Peyer's patch (tissue), 4 donors: ENCODE measurements at regions not wholly inside any gene's neighbourhood (a gene's known extent, or its start where the extent isn't known, plus 50 kb on each side); places are given as distances from the start of the nearest gene placed in this dataset.

Experiments
- DNase-seq, 3 donors: peaks; one replicate each; pipeline ENCODE4 v3.0.0-alpha.2; 2017 to 2019
- H3K27ac ChIP-seq, 4 donors: fragments of 200-600 bp; sonication (generic); one replicate each; pipeline ENCODE4 v1.5.1; 2016 to 2019
- H3K27me3 ChIP-seq, 2 donors: fragments of 200-600 bp; sonication (generic); one replicate each; pipeline ENCODE4 v1.5.1; 2019
- H3K36me3 ChIP-seq, 3 donors: fragments of 200-600 bp; sonication (generic); one replicate each; pipeline ENCODE4 v1.5.1; 2016 to 2019
- H3K4me1 ChIP-seq, 4 donors: fragments of 200-600 bp; sonication (generic); one replicate each; pipeline ENCODE4 v1.5.1; 2016 to 2019
- H3K4me3 ChIP-seq, 4 donors: fragments of 200-600 bp; sonication (generic); 1 replicate in 3 of 4; 2 replicates in 1 of 4; pipeline ENCODE4 v1.5.1; 2016 to 2019; ENCODE audit warnings: mild to moderate bottlenecking in 1 of 4
- H3K9me3 ChIP-seq, 4 donors: fragments of 200-600 bp; sonication (generic); one replicate each; pipeline ENCODE4 v1.5.1; 2016 to 2019; ENCODE audit warnings: mild to moderate bottlenecking in 1 of 4
- CTCF ChIP-seq, 6 experiments: fragments of 450-650 bp in 4 of 6; fragments of 200-600 bp in 2 of 6; sonication (generic) in 1 of 6; IDR thresholded peaks; one replicate each; pipeline ENCODE4 v1.5.1; 2017 to 2019; ENCODE audit warnings: antibody characterized with exemption in 6 of 6, mild to moderate bottlenecking in 3 of 6, moderate library complexity in 1 of 6
- POLR2A ChIP-seq, 2 donors: fragments of 450-650 bp; IDR thresholded peaks; one replicate each; pipeline ENCODE4 v1.5.1; 2017; ENCODE audit warnings: antibody characterized with exemption in 2 of 2, mild to moderate bottlenecking in 2 of 2, moderate library complexity in 2 of 2

GRCh38 chr16:51508490-51509212 is 357.6 kb upstream of the SALL1 start:
- TF ChIP-seq CTCF (IDR thresholded peaks at IDR 0.05) (no peak), POLR2A (IDR thresholded peaks at IDR 0.05) (no peak)
- H3K27ac ChIP-seq = no peak overlapping the region
- no peak for DNase-seq
- H3K36me3 ChIP-seq = no peaks in the 10 kb centered on the region
- H3K27me3 ChIP-seq = no peaks in the 10 kb centered on the region
- H3K4me1 ChIP-seq = no peaks in the 10 kb centered on the region
- no peaks in the 10 kb centered on the region for H3K9me3 ChIP-seq
- no peak overlapping the region for H3K4me3 ChIP-seq

- no peak for DNase-seq
- H3K27ac ChIP-seq = no peak overlapping the region
- H3K4me1 ChIP-seq = no peaks in the 10 kb centered on the region
- TF ChIP-seq CTCF (IDR thresholded peaks at IDR 0.05) (no peak), POLR2A (IDR thresholded peaks at IDR 0.05) (no peak)
- H3K27me3 ChIP-seq = no peaks in the 10 kb centered on the region
- no peaks in the 10 kb centered on the region for H3K36me3 ChIP-seq
- no peak overlapping the region for H3K4me3 ChIP-seq
- no peaks in the 10 kb centered on the region for H3K9me3 ChIP-seq
Measured at GRCh38 chr16:51507286-51507685, 356.2 kb upstream of the SALL1 start.

GRCh38 chr16:51500306-51500705 is 349.2 kb upstream of the SALL1 start:
- H3K9me3 ChIP-seq = no peaks in the 10 kb centered on the region
- H3K4me3 ChIP-seq = no peak overlapping the region
- H3K27me3 ChIP-seq = no peaks in the 10 kb centered on the region
- H3K27ac ChIP-seq = no peak overlapping the region
- no peaks in the 10 kb centered on the region for H3K4me1 ChIP-seq
- no peak for TF ChIP-seq CTCF (IDR thresholded peaks at IDR 0.05)
- no peak for TF ChIP-seq POLR2A (IDR thresholded peaks at IDR 0.05)
- H3K36me3 ChIP-seq = no peaks in the 10 kb centered on the region
- DNase-seq = no peak

- H3K27me3 ChIP-seq = no peaks in the 10 kb centered on the region
- H3K27ac ChIP-seq = no peak overlapping the region
- TF ChIP-seq CTCF (IDR thresholded peaks at IDR 0.05) (no peak), POLR2A (IDR thresholded peaks at IDR 0.05) (no peak)
- H3K9me3 ChIP-seq = no peaks in the 10 kb centered on the region
- DNase-seq = no peak
- no peaks in the 10 kb centered on the region for H3K4me1 ChIP-seq
- no peaks in the 10 kb centered on the region for H3K36me3 ChIP-seq
- H3K4me3 ChIP-seq = no peak overlapping the region
Measured at GRCh38 chr16:51497541-51498211, 346.6 kb upstream of the SALL1 start.

- Histone ChIP-seq H3K4me3 (no peak overlapping the region), H3K27me3 (no peaks in the 10 kb centered on the region), H3K9me3 (no peaks in the 10 kb centered on the region), H3K27ac (no peak overlapping the region), H3K36me3 (no peaks in the 10 kb centered on the region), H3K4me1 (no peaks in the 10 kb centered on the region)
- DNase-seq = no peak
- TF ChIP-seq POLR2A (IDR thresholded peaks at IDR 0.05) (no peak), CTCF (IDR thresholded peaks at IDR 0.05) (no peak)
Measured at GRCh38 chr16:51490866-51491265, 339.8 kb upstream of the SALL1 start.
